ENCODE measurements at regions not wholly inside any gene's neighbourhood (a gene's known extent, or its start where the extent isn't known, plus 50 kb on each side); places are given as distances from the start of the nearest gene placed in this dataset.
"Not testable (repeated sequence)": the region's sequence is repeated elsewhere in the genome, so short reads cannot be mapped to it uniquely, and the experiment has no call there.

- WGBS, 4 donors = 75 to 82% (median 76%) methylated on average over 6 of the region's 6 CpGs
- no peak for TF ChIP-seq POLR2A (IDR thresholded peaks at IDR 0.05)
- TF ChIP-seq CTCF (IDR thresholded peaks at IDR 0.05) = no peak
- intact Hi-C loops (cut with DNase I) = no loop called here
Measured at GRCh38 chr7:91434836-91435235, 170.6 kb downstream of the FZD1 start.

GRCh38 chr7:91435381-91436059 is 171.3 kb downstream of the FZD1 start:
- intact Hi-C loops (cut with DNase I) = no loop called here
- Histone ChIP-seq H3K27me3 (no peaks in the 10 kb centered on the region), H3K4me3 (no peak overlapping the region), H3K9me3 (peaks cover 0 to 19% (median 4%) of the 10 kb centered on the region in 12 donors), H3K27ac (no peak overlapping the region), H3K4me1 (no peaks in the 10 kb centered on the region), H3K36me3 (no peaks in the 10 kb centered on the region)
- no peak for ATAC-seq
- TF ChIP-seq CTCF (IDR thresholded peaks at IDR 0.05) = no peak
- no peak for TF ChIP-seq POLR2A (IDR thresholded peaks at IDR 0.05)
- WGBS, 4 donors = 87 to 96% (median 92%) methylated on average over 2 of the region's 2 CpGs
- DNase-seq = no peak

More at GRCh38 chr7:91434836-91435235, 170.6 kb downstream of the FZD1 start:
- no peak overlapping the region for H3K4me3 ChIP-seq
- H3K4me1 ChIP-seq = no peaks in the 10 kb centered on the region
- peaks cover 0 to 12% (median 0%) of the 10 kb centered on the region in 12 donors for H3K9me3 ChIP-seq
- no peak overlapping the region for H3K27ac ChIP-seq
- no peaks in the 10 kb centered on the region for H3K36me3 ChIP-seq
- H3K27me3 ChIP-seq = no peaks in the 10 kb centered on the region
- ATAC-seq (no peak), DNase-seq (no peak)

- Histone ChIP-seq H3K27ac (no peak overlapping the region), H3K4me3 (no peak overlapping the region), H3K9me3 (peaks cover 0 to 18% (median 5%) of the 10 kb centered on the region in 12 donors), H3K36me3 (no peaks in the 10 kb centered on the region), H3K4me1 (no peaks in the 10 kb centered on the region), H3K27me3 (no peaks in the 10 kb centered on the region)
- intact Hi-C loops (cut with DNase I) = no loop called here
- no peak for ATAC-seq
- no peak for TF ChIP-seq CTCF (IDR thresholded peaks at IDR 0.05)
- no peak for TF ChIP-seq POLR2A (IDR thresholded peaks at IDR 0.05)
- DNase-seq = no peak
- 79 to 85% (median 83%) methylated on average over 5 of the region's 5 CpGs for WGBS, 4 donors
Measured at GRCh38 chr7:91436655-91437054, 172.4 kb downstream of the FZD1 start.

- H3K4me3 ChIP-seq; H3K4me1 ChIP-seq; H3K36me3 ChIP-seq; ATAC-seq; intact Hi-C loops (cut with DNase I); H3K27ac ChIP-seq; DNase-seq; H3K27me3 ChIP-seq: not testable (repeated sequence)
- peaks cover 0 to 13% (median 0%) of the 10 kb centered on the region in 12 donors for H3K9me3 ChIP-seq
- 93 to 100% (median 96%) methylated on average over 1 of the region's 1 CpG for WGBS, 4 donors
Measured at GRCh38 chr7:91440198-91440597, 176.0 kb downstream of the FZD1 start.

- no peaks in the 10 kb centered on the region for H3K27me3 ChIP-seq
- intact Hi-C loops (cut with DNase I) = no loop called here
- H3K9me3 ChIP-seq = peaks cover 0 to 29% (median 10%) of the 10 kb centered on the region in 12 donors
- H3K36me3 ChIP-seq = no peaks in the 10 kb centered on the region
- no peak for DNase-seq
- TF ChIP-seq CTCF (IDR thresholded peaks at IDR 0.05) (no peak), POLR2A (IDR thresholded peaks at IDR 0.05) (no peak)
- no peak overlapping the region for H3K4me3 ChIP-seq
- WGBS, 4 donors = 84 to 95% (median 89%) methylated on average over 1 of the region's 1 CpG
- no peak overlapping the region for H3K27ac ChIP-seq
- H3K4me1 ChIP-seq = no peaks in the 10 kb centered on the region
- ATAC-seq = no peak
Measured at GRCh38 chr7:91443862-91444261, 179.6 kb downstream of the FZD1 start.
